Liver (tissue), 8 donors: ENCODE measurements at regions not wholly inside any gene's neighbourhood (a gene's known extent, or its start where the extent isn't known, plus 50 kb on each side); places are given as distances from the start of the nearest gene placed in this dataset.

Experiments used
- DNase-seq: peaks from one replicate; pipeline ENCODE4 v3.0.0-alpha.2; 2017; ENCODE audit warnings: low spot score
- H3K27ac ChIP-seq, 2 donors: one replicate each; pipeline ENCODE4 v1.7.0; 2013; ENCODE audit warnings: inconsistent platforms in 2 of 2, low read length in 2 of 2, control low read depth in 1 of 2, low read depth in 1 of 2, mild to moderate bottlenecking in 1 of 2
- H3K27me3 ChIP-seq, 4 donors: one replicate each; pipeline versions ENCODE4 v1.6.1 to v1.7.0; 2013; ENCODE audit warnings: low read length in 3 of 4, inconsistent platforms in 1 of 4, mild to moderate bottlenecking in 1 of 4, moderate library complexity in 1 of 4; ENCODE audit not compliant: control insufficient read depth in 4 of 4, insufficient read depth in 4 of 4
- H3K36me3 ChIP-seq, 4 donors: one replicate each; pipeline versions ENCODE4 v1.6.1 to v1.7.0; 2013; ENCODE audit warnings: low read length in 3 of 4, mild to moderate bottlenecking in 3 of 4, low read depth in 1 of 4, moderate library complexity in 1 of 4; ENCODE audit not compliant: control insufficient read depth in 4 of 4, insufficient read depth in 3 of 4
- H3K4me1 ChIP-seq, 4 donors: one replicate each; pipeline versions ENCODE4 v1.6.1 to v1.7.0; 2013; ENCODE audit warnings: low read length in 3 of 4, mild to moderate bottlenecking in 3 of 4, moderate library complexity in 1 of 4; ENCODE audit not compliant: control insufficient read depth in 4 of 4, insufficient read depth in 4 of 4
- H3K4me3 ChIP-seq, 3 donors: one replicate each; pipeline versions ENCODE4 v1.6.1 to v1.7.0; 2013; ENCODE audit warnings: low read length in 3 of 3, control low read depth in 1 of 3, low read depth in 1 of 3, mild to moderate bottlenecking in 1 of 3
- H3K9ac ChIP-seq, 2 donors: one replicate each; pipeline ENCODE4 v1.7.0; 2013; ENCODE audit warnings: low read length in 2 of 2, mild to moderate bottlenecking in 2 of 2, moderate library complexity in 2 of 2, control low read depth in 1 of 2, low read depth in 1 of 2
- H3K9me3 ChIP-seq, 4 donors: one replicate each; pipeline versions ENCODE4 v1.6.1 to v1.7.0; 2013; ENCODE audit warnings: low read length in 3 of 4; ENCODE audit not compliant: control insufficient read depth in 4 of 4
- ATF3 ChIP-seq: IDR thresholded peaks from 2 replicates; pipeline ENCODE4 v1.6.1; 2016; ENCODE audit warnings: antibody characterized with exemption
- FOXA1 ChIP-seq: IDR thresholded peaks from 2 replicates; pipeline ENCODE4 v1.6.1; 2016; ENCODE audit warnings: antibody characterized with exemption
- GABPA ChIP-seq, 2 donors: IDR thresholded peaks in 1 of 2; conservative IDR thresholded peaks in 1 of 2; 2 replicates each; pipeline ENCODE4 v1.6.1; 2016; ENCODE audit warnings: antibody characterized with exemption in 2 of 2, mild to moderate bottlenecking in 1 of 2, moderate library complexity in 1 of 2
- HNF4A ChIP-seq, 2 donors: conservative IDR thresholded peaks; 2 replicates each; pipeline ENCODE4 v1.6.1; 2016; ENCODE audit warnings: antibody characterized with exemption in 2 of 2, mild to moderate bottlenecking in 2 of 2
- HNF4G ChIP-seq: IDR thresholded peaks from 2 replicates; pipeline ENCODE4 v1.6.1; 2016; ENCODE audit warnings: antibody characterized with exemption
- JUND ChIP-seq, 2 donors: IDR thresholded peaks; 2 replicates each; pipeline ENCODE4 v1.6.1; 2016; ENCODE audit warnings: antibody characterized with exemption in 2 of 2
- RXRA ChIP-seq, 2 donors: IDR thresholded peaks; 2 replicates each; pipeline ENCODE4 v1.6.1; 2017 to 2018; ENCODE audit warnings: antibody characterized with exemption in 2 of 2, mild to moderate bottlenecking in 1 of 2
- SP1 ChIP-seq: IDR thresholded peaks from 2 replicates; pipeline ENCODE4 v1.6.1; 2018; ENCODE audit warnings: antibody characterized with exemption, mild to moderate bottlenecking
- TAF1 ChIP-seq: conservative IDR thresholded peaks from 2 replicates; pipeline ENCODE4 v1.6.1; 2016; ENCODE audit warnings: antibody characterized with exemption, mild to moderate bottlenecking
- YY1 ChIP-seq: IDR thresholded peaks from 2 replicates; pipeline ENCODE4 v1.6.1; 2016; ENCODE audit warnings: antibody characterized with exemption, mild to moderate bottlenecking
- WGBS: extraction: QIAGEN DNeasy Blood & Tissue Kit; methylation state at CpG from one replicate; pipeline ENCODE4 v1.1.7; 2013; 5-methylcytosine and 5-hydroxymethylcytosine counted together
- TF ChIP-seq, protein P1 (sequence below): fragments of 150-350 bp; IDR thresholded peaks from 2 replicates; pipeline ENCODE4 v1.5.1; 2017; ENCODE audit warnings: improper control_type of control experiment, low read depth, low read length; ENCODE audit not compliant: missing input control
- TF ChIP-seq, protein P2 (sequence below): IDR thresholded peaks from 2 replicates; pipeline ENCODE4 v1.6.1; 2016; ENCODE audit warnings: antibody characterized with exemption
- donor health status: healthy.
- donor health status: healthy.
- donor health status: healthy.
- donor health status: healthy.
- donor health status: healthy.

DNA sequence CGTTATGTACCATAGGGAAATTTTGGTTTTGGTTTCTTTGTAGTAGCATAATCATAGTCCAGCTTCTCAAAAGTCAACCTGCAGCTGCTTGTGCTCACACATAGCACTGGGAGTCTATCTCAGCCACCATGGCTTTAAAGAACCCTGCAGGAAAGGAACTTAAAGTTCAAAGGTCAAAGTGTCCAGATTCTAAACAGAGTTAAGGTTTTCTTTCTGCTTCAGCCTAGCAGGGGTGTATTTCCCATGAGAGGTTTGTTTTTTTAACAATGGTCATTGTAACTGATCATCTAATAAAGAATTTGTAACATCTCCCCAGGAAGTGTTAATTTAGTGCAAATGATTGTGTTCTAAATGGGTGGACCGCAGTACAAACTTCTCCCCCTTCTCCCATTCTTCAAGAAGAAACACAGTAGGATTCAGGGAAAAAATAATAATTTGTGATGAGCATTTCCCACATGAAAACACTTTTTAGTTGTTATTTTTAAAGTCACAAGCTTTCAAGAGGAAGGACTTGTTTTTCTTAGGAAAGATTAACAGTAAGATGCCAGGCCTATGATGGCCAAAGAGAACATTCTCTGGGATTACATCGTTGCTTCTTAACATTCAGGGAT, 168.0 kb downstream of the EFNB2 start:
- H3K27me3 ChIP-seq: peaks cover 0 to 2% (median 0%) of the 10 kb centered on the region in 4 donors
- no peaks in the 10 kb centered on the region for H3K4me1 ChIP-seq
- H3K9me3 ChIP-seq: peaks cover 0 to 5% (median 0%) of the 10 kb centered on the region in 4 donors
- DNase-seq: no peak
- H3K36me3 ChIP-seq: no peaks in the 10 kb centered on the region
- H3K27ac ChIP-seq: no peak overlapping the region
- H3K9ac ChIP-seq: no peak overlapping the region
- 73% methylated on average over 3 of the region's 3 CpGs for WGBS
- TF ChIP-seq JUND (IDR thresholded peaks at IDR 0.05): no peak
- TF ChIP-seq ATF3: no peak
- H3K4me3 ChIP-seq: no peak overlapping the region

DNA sequence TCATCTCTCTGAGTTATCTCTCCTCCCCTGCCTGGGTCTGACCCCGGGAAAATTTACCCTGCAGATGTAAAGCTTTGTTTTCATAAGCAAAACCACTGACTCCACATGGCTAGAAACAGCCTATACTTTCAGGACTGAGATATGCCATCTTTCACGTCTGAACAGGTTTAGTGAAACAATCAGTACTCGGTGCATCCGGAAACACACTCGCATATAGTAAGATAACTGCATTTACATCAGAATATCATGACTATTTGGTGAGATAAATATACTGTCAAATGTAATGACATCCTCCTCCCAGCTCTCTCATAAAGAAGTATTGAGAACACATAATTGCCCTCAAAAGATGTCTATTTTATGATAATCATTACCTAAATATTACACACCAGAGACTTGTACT, 172.8 kb downstream of the EFNB2 start:
- Histone ChIP-seq H3K9ac (no peak overlapping the region), H3K36me3 (no peaks in the 10 kb centered on the region), H3K27ac (no peak overlapping the region), H3K27me3 (no peaks in the 10 kb centered on the region), H3K4me3 (no peak overlapping the region), H3K9me3 (peaks cover 0 to 5% (median 0%) of the 10 kb centered on the region in 4 donors), H3K4me1 (no peaks in the 10 kb centered on the region)
- DNase-seq: no peak
- WGBS: 71% methylated on average over 5 of the region's 5 CpGs
- TF ChIP-seq, protein P1, sequence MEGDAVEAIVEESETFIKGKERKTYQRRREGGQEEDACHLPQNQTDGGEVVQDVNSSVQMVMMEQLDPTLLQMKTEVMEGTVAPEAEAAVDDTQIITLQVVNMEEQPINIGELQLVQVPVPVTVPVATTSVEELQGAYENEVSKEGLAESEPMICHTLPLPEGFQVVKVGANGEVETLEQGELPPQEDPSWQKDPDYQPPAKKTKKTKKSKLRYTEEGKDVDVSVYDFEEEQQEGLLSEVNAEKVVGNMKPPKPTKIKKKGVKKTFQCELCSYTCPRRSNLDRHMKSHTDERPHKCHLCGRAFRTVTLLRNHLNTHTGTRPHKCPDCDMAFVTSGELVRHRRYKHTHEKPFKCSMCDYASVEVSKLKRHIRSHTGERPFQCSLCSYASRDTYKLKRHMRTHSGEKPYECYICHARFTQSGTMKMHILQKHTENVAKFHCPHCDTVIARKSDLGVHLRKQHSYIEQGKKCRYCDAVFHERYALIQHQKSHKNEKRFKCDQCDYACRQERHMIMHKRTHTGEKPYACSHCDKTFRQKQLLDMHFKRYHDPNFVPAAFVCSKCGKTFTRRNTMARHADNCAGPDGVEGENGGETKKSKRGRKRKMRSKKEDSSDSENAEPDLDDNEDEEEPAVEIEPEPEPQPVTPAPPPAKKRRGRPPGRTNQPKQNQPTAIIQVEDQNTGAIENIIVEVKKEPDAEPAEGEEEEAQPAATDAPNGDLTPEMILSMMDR: no peak
- TF ChIP-seq, protein P2, sequence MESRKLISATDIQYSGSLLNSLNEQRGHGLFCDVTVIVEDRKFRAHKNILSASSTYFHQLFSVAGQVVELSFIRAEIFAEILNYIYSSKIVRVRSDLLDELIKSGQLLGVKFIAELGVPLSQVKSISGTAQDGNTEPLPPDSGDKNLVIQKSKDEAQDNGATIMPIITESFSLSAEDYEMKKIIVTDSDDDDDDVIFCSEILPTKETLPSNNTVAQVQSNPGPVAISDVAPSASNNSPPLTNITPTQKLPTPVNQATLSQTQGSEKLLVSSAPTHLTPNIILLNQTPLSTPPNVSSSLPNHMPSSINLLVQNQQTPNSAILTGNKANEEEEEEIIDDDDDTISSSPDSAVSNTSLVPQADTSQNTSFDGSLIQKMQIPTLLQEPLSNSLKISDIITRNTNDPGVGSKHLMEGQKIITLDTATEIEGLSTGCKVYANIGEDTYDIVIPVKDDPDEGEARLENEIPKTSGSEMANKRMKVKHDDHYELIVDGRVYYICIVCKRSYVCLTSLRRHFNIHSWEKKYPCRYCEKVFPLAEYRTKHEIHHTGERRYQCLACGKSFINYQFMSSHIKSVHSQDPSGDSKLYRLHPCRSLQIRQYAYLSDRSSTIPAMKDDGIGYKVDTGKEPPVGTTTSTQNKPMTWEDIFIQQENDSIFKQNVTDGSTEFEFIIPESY: no peak
- TF ChIP-seq GABPA (IDR thresholded peaks at IDR 0.05 in 1 of 2, conservative IDR thresholded peaks at IDR 0.05 in 1 of 2) (no peak), RXRA (IDR thresholded peaks at IDR 0.05) (no peak)

DNA sequence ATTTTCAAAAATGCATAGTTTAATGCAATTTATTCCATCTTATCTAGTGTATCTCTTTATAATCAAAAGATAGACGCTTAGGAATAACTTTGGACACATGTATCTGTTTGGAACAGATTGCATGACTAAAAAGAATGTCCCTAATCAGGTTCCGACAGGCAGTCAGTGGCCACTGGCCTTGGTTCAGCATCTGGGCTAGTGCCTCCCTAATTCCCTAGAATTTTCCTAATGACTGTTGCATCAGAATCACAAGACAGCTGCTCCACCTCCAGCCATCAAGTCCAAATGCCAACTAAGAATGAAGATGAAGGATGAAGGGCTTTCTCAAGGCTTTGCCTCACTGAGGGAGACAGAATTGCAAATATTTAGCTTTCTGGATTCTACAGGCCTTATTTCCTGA, 173.8 kb downstream of the EFNB2 start:
- Histone ChIP-seq H3K27me3 (no peaks in the 10 kb centered on the region), H3K36me3 (no peaks in the 10 kb centered on the region), H3K27ac (no peak overlapping the region), H3K9me3 (peaks cover 0 to 5% (median 0%) of the 10 kb centered on the region in 4 donors), H3K4me3 (no peak overlapping the region), H3K4me1 (no peaks in the 10 kb centered on the region), H3K9ac (no peak overlapping the region)
- WGBS: 76% methylated on average over 2 of the region's 2 CpGs
- TF ChIP-seq HNF4G: no peak
- no peak for TF ChIP-seq HNF4A (conservative IDR thresholded peaks at IDR 0.05)
- TF ChIP-seq TAF1: no peak
- TF ChIP-seq YY1: no peak
- no peak for TF ChIP-seq SP1
- TF ChIP-seq RXRA (IDR thresholded peaks at IDR 0.05): no peak
- TF ChIP-seq FOXA1: no peak
- no peak for DNase-seq
